Liver (tissue), 8 donors: ENCODE measurements at regions not wholly inside any gene's neighbourhood (a gene's known extent, or its start where the extent isn't known, plus 50 kb on each side); places are given as distances from the start of the nearest gene placed in this dataset.

ENCODE experiments used
- DNase-seq: peaks from one replicate; pipeline ENCODE4 v3.0.0-alpha.2; 2017; ENCODE audit warnings: low spot score
- H3K27ac ChIP-seq, 2 donors: one replicate each; pipeline ENCODE4 v1.7.0; 2013; ENCODE audit warnings: inconsistent platforms in 2 of 2, low read length in 2 of 2, control low read depth in 1 of 2, low read depth in 1 of 2, mild to moderate bottlenecking in 1 of 2
- H3K27me3 ChIP-seq, 4 donors: one replicate each; pipeline versions ENCODE4 v1.6.1 to v1.7.0; 2013; ENCODE audit warnings: low read length in 3 of 4, inconsistent platforms in 1 of 4, mild to moderate bottlenecking in 1 of 4, moderate library complexity in 1 of 4; ENCODE audit not compliant: control insufficient read depth in 4 of 4, insufficient read depth in 4 of 4
- H3K36me3 ChIP-seq, 4 donors: one replicate each; pipeline versions ENCODE4 v1.6.1 to v1.7.0; 2013; ENCODE audit warnings: low read length in 3 of 4, mild to moderate bottlenecking in 3 of 4, low read depth in 1 of 4, moderate library complexity in 1 of 4; ENCODE audit not compliant: control insufficient read depth in 4 of 4, insufficient read depth in 3 of 4
- H3K4me1 ChIP-seq, 4 donors: one replicate each; pipeline versions ENCODE4 v1.6.1 to v1.7.0; 2013; ENCODE audit warnings: low read length in 3 of 4, mild to moderate bottlenecking in 3 of 4, moderate library complexity in 1 of 4; ENCODE audit not compliant: control insufficient read depth in 4 of 4, insufficient read depth in 4 of 4
- H3K4me3 ChIP-seq, 3 donors: one replicate each; pipeline versions ENCODE4 v1.6.1 to v1.7.0; 2013; ENCODE audit warnings: low read length in 3 of 3, control low read depth in 1 of 3, low read depth in 1 of 3, mild to moderate bottlenecking in 1 of 3
- H3K9ac ChIP-seq, 2 donors: one replicate each; pipeline ENCODE4 v1.7.0; 2013; ENCODE audit warnings: low read length in 2 of 2, mild to moderate bottlenecking in 2 of 2, moderate library complexity in 2 of 2, control low read depth in 1 of 2, low read depth in 1 of 2
- H3K9me3 ChIP-seq, 4 donors: one replicate each; pipeline versions ENCODE4 v1.6.1 to v1.7.0; 2013; ENCODE audit warnings: low read length in 3 of 4; ENCODE audit not compliant: control insufficient read depth in 4 of 4
- ATF3 ChIP-seq: IDR thresholded peaks from 2 replicates; pipeline ENCODE4 v1.6.1; 2016; ENCODE audit warnings: antibody characterized with exemption
- EGR1 ChIP-seq, 2 donors: IDR thresholded peaks; 2 replicates each; pipeline ENCODE4 v1.6.1; 2016 to 2018; ENCODE audit warnings: antibody characterized with exemption in 2 of 2, low read depth in 2 of 2
- FOXA2 ChIP-seq: IDR thresholded peaks from 2 replicates; pipeline ENCODE4 v1.6.1; 2016; ENCODE audit warnings: antibody characterized with exemption
- GABPA ChIP-seq, 2 donors: IDR thresholded peaks in 1 of 2; conservative IDR thresholded peaks in 1 of 2; 2 replicates each; pipeline ENCODE4 v1.6.1; 2016; ENCODE audit warnings: antibody characterized with exemption in 2 of 2, mild to moderate bottlenecking in 1 of 2, moderate library complexity in 1 of 2
- HNF4A ChIP-seq, 2 donors: conservative IDR thresholded peaks; 2 replicates each; pipeline ENCODE4 v1.6.1; 2016; ENCODE audit warnings: antibody characterized with exemption in 2 of 2, mild to moderate bottlenecking in 2 of 2
- HNF4G ChIP-seq: IDR thresholded peaks from 2 replicates; pipeline ENCODE4 v1.6.1; 2016; ENCODE audit warnings: antibody characterized with exemption
- JUND ChIP-seq, 2 donors: IDR thresholded peaks; 2 replicates each; pipeline ENCODE4 v1.6.1; 2016; ENCODE audit warnings: antibody characterized with exemption in 2 of 2
- NR2F2 ChIP-seq: IDR thresholded peaks from 2 replicates; pipeline ENCODE4 v1.6.1; 2016; ENCODE audit warnings: antibody characterized with exemption
- RAD21 ChIP-seq, 2 donors: IDR thresholded peaks; 2 replicates each; pipeline ENCODE4 v1.6.1; 2016; ENCODE audit warnings: antibody characterized with exemption in 2 of 2, mild to moderate bottlenecking in 2 of 2
- RXRA ChIP-seq, 2 donors: IDR thresholded peaks; 2 replicates each; pipeline ENCODE4 v1.6.1; 2017 to 2018; ENCODE audit warnings: antibody characterized with exemption in 2 of 2, mild to moderate bottlenecking in 1 of 2
- YY1 ChIP-seq: IDR thresholded peaks from 2 replicates; pipeline ENCODE4 v1.6.1; 2016; ENCODE audit warnings: antibody characterized with exemption, mild to moderate bottlenecking
- WGBS: extraction: QIAGEN DNeasy Blood & Tissue Kit; methylation state at CpG from one replicate; pipeline ENCODE4 v1.1.7; 2013; 5-methylcytosine and 5-hydroxymethylcytosine counted together
- TF ChIP-seq, protein P1 (sequence below): IDR thresholded peaks from 2 replicates; pipeline ENCODE4 v1.6.1; 2016; ENCODE audit warnings: antibody characterized with exemption, mild to moderate bottlenecking
- TF ChIP-seq, protein P2 (sequence below): fragments of 150-350 bp; IDR thresholded peaks from 2 replicates; pipeline ENCODE4 v1.5.1; 2017; ENCODE audit warnings: improper control_type of control experiment, low read depth, low read length; ENCODE audit not compliant: missing input control
- donor health status: healthy.
- donor health status: healthy.
- donor health status: healthy.
- donor health status: healthy.
- donor health status: healthy.

- TF ChIP-seq, protein P1, sequence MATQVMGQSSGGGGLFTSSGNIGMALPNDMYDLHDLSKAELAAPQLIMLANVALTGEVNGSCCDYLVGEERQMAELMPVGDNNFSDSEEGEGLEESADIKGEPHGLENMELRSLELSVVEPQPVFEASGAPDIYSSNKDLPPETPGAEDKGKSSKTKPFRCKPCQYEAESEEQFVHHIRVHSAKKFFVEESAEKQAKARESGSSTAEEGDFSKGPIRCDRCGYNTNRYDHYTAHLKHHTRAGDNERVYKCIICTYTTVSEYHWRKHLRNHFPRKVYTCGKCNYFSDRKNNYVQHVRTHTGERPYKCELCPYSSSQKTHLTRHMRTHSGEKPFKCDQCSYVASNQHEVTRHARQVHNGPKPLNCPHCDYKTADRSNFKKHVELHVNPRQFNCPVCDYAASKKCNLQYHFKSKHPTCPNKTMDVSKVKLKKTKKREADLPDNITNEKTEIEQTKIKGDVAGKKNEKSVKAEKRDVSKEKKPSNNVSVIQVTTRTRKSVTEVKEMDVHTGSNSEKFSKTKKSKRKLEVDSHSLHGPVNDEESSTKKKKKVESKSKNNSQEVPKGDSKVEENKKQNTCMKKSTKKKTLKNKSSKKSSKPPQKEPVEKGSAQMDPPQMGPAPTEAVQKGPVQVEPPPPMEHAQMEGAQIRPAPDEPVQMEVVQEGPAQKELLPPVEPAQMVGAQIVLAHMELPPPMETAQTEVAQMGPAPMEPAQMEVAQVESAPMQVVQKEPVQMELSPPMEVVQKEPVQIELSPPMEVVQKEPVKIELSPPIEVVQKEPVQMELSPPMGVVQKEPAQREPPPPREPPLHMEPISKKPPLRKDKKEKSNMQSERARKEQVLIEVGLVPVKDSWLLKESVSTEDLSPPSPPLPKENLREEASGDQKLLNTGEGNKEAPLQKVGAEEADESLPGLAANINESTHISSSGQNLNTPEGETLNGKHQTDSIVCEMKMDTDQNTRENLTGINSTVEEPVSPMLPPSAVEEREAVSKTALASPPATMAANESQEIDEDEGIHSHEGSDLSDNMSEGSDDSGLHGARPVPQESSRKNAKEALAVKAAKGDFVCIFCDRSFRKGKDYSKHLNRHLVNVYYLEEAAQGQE, result no peak
- TF ChIP-seq HNF4G (no peak), RAD21 (IDR thresholded peaks at IDR 0.05) (no peak), ATF3 (no peak), EGR1 (IDR thresholded peaks at IDR 0.05; ENCODE audit: low read depth in 2 of 2) (no peak), HNF4A (conservative IDR thresholded peaks at IDR 0.05) (no peak), RXRA (IDR thresholded peaks at IDR 0.05) (no peak), JUND (IDR thresholded peaks at IDR 0.05) (no peak), NR2F2 (no peak), FOXA2 (no peak), YY1 (no peak)
These were observed 136.3 kb upstream of the UFM1 start (continued) for GRCh38 chr13:38213314-38213713.

- no peaks in the 10 kb centered on the region for H3K36me3 ChIP-seq
- DNase-seq, result no peak
- no peaks in the 10 kb centered on the region for H3K27me3 ChIP-seq
- no peak for TF ChIP-seq YY1
- TF ChIP-seq HNF4A (conservative IDR thresholded peaks at IDR 0.05), result no peak
- TF ChIP-seq RAD21 (IDR thresholded peaks at IDR 0.05), result no peak
- TF ChIP-seq ATF3, result no peak
- TF ChIP-seq FOXA2, result no peak
- no peak for TF ChIP-seq GABPA (IDR thresholded peaks at IDR 0.05 in 1 of 2, conservative IDR thresholded peaks at IDR 0.05 in 1 of 2)
- TF ChIP-seq, protein P2, sequence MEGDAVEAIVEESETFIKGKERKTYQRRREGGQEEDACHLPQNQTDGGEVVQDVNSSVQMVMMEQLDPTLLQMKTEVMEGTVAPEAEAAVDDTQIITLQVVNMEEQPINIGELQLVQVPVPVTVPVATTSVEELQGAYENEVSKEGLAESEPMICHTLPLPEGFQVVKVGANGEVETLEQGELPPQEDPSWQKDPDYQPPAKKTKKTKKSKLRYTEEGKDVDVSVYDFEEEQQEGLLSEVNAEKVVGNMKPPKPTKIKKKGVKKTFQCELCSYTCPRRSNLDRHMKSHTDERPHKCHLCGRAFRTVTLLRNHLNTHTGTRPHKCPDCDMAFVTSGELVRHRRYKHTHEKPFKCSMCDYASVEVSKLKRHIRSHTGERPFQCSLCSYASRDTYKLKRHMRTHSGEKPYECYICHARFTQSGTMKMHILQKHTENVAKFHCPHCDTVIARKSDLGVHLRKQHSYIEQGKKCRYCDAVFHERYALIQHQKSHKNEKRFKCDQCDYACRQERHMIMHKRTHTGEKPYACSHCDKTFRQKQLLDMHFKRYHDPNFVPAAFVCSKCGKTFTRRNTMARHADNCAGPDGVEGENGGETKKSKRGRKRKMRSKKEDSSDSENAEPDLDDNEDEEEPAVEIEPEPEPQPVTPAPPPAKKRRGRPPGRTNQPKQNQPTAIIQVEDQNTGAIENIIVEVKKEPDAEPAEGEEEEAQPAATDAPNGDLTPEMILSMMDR, result no peak
- TF ChIP-seq NR2F2, result no peak
- H3K9me3 ChIP-seq, result no peaks in the 10 kb centered on the region
- WGBS, result 87% methylated on average over 3 of the region's 3 CpGs
- no peak overlapping the region for H3K4me3 ChIP-seq
- H3K9ac ChIP-seq, result no peak overlapping the region
- H3K4me1 ChIP-seq, result no peaks in the 10 kb centered on the region
- H3K27ac ChIP-seq, result no peak overlapping the region
These were observed 138.6 kb upstream of the UFM1 start for GRCh38 chr13:38210928-38211596.

- TF ChIP-seq RXRA (IDR thresholded peaks at IDR 0.05), result no peak
- Histone ChIP-seq H3K4me3 (no peak overlapping the region), H3K4me1 (no peaks in the 10 kb centered on the region), H3K27ac (no peak overlapping the region), H3K9ac (no peak overlapping the region), H3K27me3 (no peaks in the 10 kb centered on the region), H3K9me3 (no peaks in the 10 kb centered on the region), H3K36me3 (no peaks in the 10 kb centered on the region)
- DNase-seq, result no peak
These were observed 145.1 kb upstream of the UFM1 start for GRCh38 chr13:38204556-38204955.
